H1 (cell line): ENCODE measurements at regions not wholly inside any gene's neighbourhood (a gene's known extent, or its start where the extent isn't known, plus 50 kb on each side); places are given as distances from the start of the nearest gene placed in this dataset.

Source experiments
- CTCF ChIA-PET: fragments of 300-600 bp; sonication (Branson Sonifier 250); formaldehyde crosslinking; loops from one replicate; lab custom pipeline; 2021; ENCODE audit not compliant: partially characterized antibody; lab: Charles Lee
- POLR2A ChIA-PET: fragments of 300-600 bp; sonication (Branson Sonifier 250); formaldehyde crosslinking; loops from one replicate; lab custom pipeline; 2021; ENCODE audit warnings: inconsistent platforms; ENCODE audit not compliant: partially characterized antibody; lab: Charles Lee
- DNase-seq, 2 experiments: peaks; one replicate each; pipeline versions ENCODE4 v3.0.0 to v3.0.0-alpha.2; 2010 to 2022; ENCODE audit warnings: low spot score in 2 of 2, low read depth in 1 of 2, mixed read lengths in 1 of 2
- FAIRE-seq: peaks from 2 replicates; lab custom pipeline; 2011; peaks lifted over from hg19 to GRCh38; lab: Jason Lieb, UNC
- H2AFZ ChIP-seq: 2 replicates; pipeline ENCODE4 v1.8.1; 2012; ENCODE audit warnings: low read length, inconsistent platforms
- H2AK5ac ChIP-seq: 2 replicates; pipeline ENCODE4 v1.6.1; 2013; ENCODE audit warnings: low read depth, low read length
- H2BK120ac ChIP-seq: replicated peaks from 2 replicates; pipeline ENCODE3; 2013; ENCODE audit warnings: low read depth, low read length, inconsistent platforms
- H2BK12ac ChIP-seq: 2 replicates; pipeline ENCODE4 v1.6.1; 2013; ENCODE audit warnings: low read depth, low read length
- H2BK15ac ChIP-seq: 2 replicates; pipeline ENCODE4 v1.6.1; 2013; ENCODE audit warnings: low read length
- H2BK20ac ChIP-seq: 2 replicates; pipeline ENCODE4 v1.6.1; 2013; ENCODE audit warnings: low read length
- H2BK5ac ChIP-seq: 2 replicates; pipeline ENCODE4 v1.6.1; 2013; ENCODE audit warnings: low read depth, low read length
- H3K14ac ChIP-seq: 2 replicates; pipeline ENCODE4 v1.6.1; 2013; ENCODE audit warnings: inconsistent platforms; ENCODE audit not compliant: insufficient read length
- H3K18ac ChIP-seq: 2 replicates; pipeline ENCODE4 v1.6.1; 2013; ENCODE audit warnings: low read length; ENCODE audit errors: extremely low read depth
- H3K23ac ChIP-seq: 2 replicates; pipeline ENCODE4 v1.6.1; 2013; ENCODE audit warnings: inconsistent platforms; ENCODE audit not compliant: insufficient read length
- H3K23me2 ChIP-seq: 2 replicates; pipeline ENCODE4 v1.6.1; 2013; ENCODE audit warnings: low read depth, low read length
- H3K27ac ChIP-seq: 2 replicates; pipeline ENCODE4 v1.6.1; 2011; ENCODE audit warnings: low read depth, low read length, inconsistent platforms
- H3K27me3 ChIP-seq, 4 experiments: replicated peaks in 1 of 4; 1 replicate in 1 of 4; 2 replicates in 3 of 4; pipeline versions ENCODE4 v1.6.1 to v1.8.1; 2011 to 2013; ENCODE audit warnings: low read length in 3 of 4, mild to moderate bottlenecking in 3 of 4, inconsistent platforms in 2 of 4, mixed read lengths in 2 of 4, moderate library complexity in 1 of 4; ENCODE audit not compliant: control insufficient read depth in 3 of 4, insufficient read depth in 3 of 4; ENCODE audit errors: extremely low read depth in 1 of 4
- H3K36me3 ChIP-seq, 4 experiments: 2 replicates each; pipeline versions ENCODE4 v1.6.1 to v1.8.1; 2011 to 2013; ENCODE audit warnings: mild to moderate bottlenecking in 4 of 4, low read length in 3 of 4, moderate library complexity in 2 of 4, control low read depth in 1 of 4, inconsistent platforms in 1 of 4; ENCODE audit not compliant: insufficient read depth in 4 of 4, control insufficient read depth in 2 of 4
- H3K4ac ChIP-seq: replicated peaks from 2 replicates; pipeline ENCODE3; 2013; ENCODE audit warnings: low read length, low read depth, mixed read lengths, inconsistent platforms; ENCODE audit not compliant: insufficient read length
- H3K4me1 ChIP-seq, 4 experiments: replicated peaks in 1 of 4; 1 replicate in 1 of 4; 2 replicates in 3 of 4; pipeline versions ENCODE4 v1.6.1 to v1.8.1; 2011 to 2013; ENCODE audit warnings: low read length in 3 of 4, inconsistent platforms in 2 of 4, mixed read lengths in 1 of 4; ENCODE audit not compliant: insufficient read depth in 4 of 4, control insufficient read depth in 3 of 4
- H3K4me2 ChIP-seq, 2 experiments: 2 replicates each; pipeline versions ENCODE4 v1.6.1 to v1.8.1; 2011 to 2013; ENCODE audit warnings: low read depth in 2 of 2, low read length in 2 of 2, control low read depth in 1 of 2, inconsistent platforms in 1 of 2, mild to moderate bottlenecking in 1 of 2; ENCODE audit not compliant: insufficient read depth in 1 of 2
- H3K4me3 ChIP-seq, 4 experiments: fragments of 200-600, 300-600 bp in 1 of 4; sonication (generic), shearing (Covaris generic), sonication (Bioruptor Twin) in 1 of 4; 2 replicates each; pipeline versions ENCODE4 v1.5.1 to v1.8.1; 2011 to 2016; ENCODE audit warnings: low read length in 4 of 4, low read depth in 3 of 4, control low read depth in 2 of 4, inconsistent platforms in 2 of 4, mild to moderate bottlenecking in 2 of 4, mixed read lengths in 1 of 4, moderate library complexity in 1 of 4; ENCODE audit not compliant: insufficient read depth in 2 of 4; ENCODE audit errors: extremely low read depth in 1 of 4
- H3K56ac ChIP-seq: replicated peaks from 2 replicates; pipeline ENCODE3; 2013; ENCODE audit warnings: low read depth, mild to moderate bottlenecking, mixed read lengths, low read length, inconsistent platforms; ENCODE audit not compliant: insufficient read length
- H3K79me1 ChIP-seq: 2 replicates; pipeline ENCODE4 v1.6.1; 2013; ENCODE audit warnings: low read depth, low read length, control low read depth
- H3K79me2 ChIP-seq, 2 experiments: 2 replicates each; pipeline versions ENCODE4 v1.6.1 to v1.8.1; 2012 to 2013; ENCODE audit warnings: low read length in 2 of 2, mild to moderate bottlenecking in 2 of 2, inconsistent platforms in 1 of 2; ENCODE audit not compliant: insufficient read depth in 2 of 2, control insufficient read depth in 1 of 2
- H3K9ac ChIP-seq, 4 experiments: replicated peaks in 1 of 4; 1 replicate in 1 of 4; 2 replicates in 3 of 4; pipeline versions ENCODE4 v1.6.1 to v1.8.1; 2011 to 2013; ENCODE audit warnings: low read depth in 3 of 4, low read length in 3 of 4, control low read depth in 2 of 4, mild to moderate bottlenecking in 2 of 4, moderate library complexity in 2 of 4, inconsistent platforms in 1 of 4; ENCODE audit errors: extremely low read depth in 1 of 4
- H3K9me3 ChIP-seq, 2 experiments: 2 replicates each; pipeline versions ENCODE4 v1.6.1 to v1.8.1; 2012 to 2013; ENCODE audit warnings: mild to moderate bottlenecking in 2 of 2, moderate library complexity in 2 of 2, control low read depth in 1 of 2, inconsistent platforms in 1 of 2, low read depth in 1 of 2, low read length in 1 of 2, mixed read lengths in 1 of 2; ENCODE audit not compliant: insufficient read depth in 2 of 2
- H4K20me1 ChIP-seq, 2 experiments: replicated peaks in 1 of 2; 2 replicates each; pipeline versions ENCODE3 to v1.8.1; 2011 to 2013; ENCODE audit warnings: inconsistent platforms in 2 of 2, low read length in 2 of 2, mild to moderate bottlenecking in 1 of 2; ENCODE audit not compliant: insufficient read depth in 2 of 2, control insufficient read depth in 1 of 2
- H4K5ac ChIP-seq: 2 replicates; pipeline ENCODE4 v1.6.1; 2013; ENCODE audit warnings: low read length, low read depth, mixed read lengths, inconsistent platforms; ENCODE audit not compliant: insufficient read length
- H4K8ac ChIP-seq: 2 replicates; pipeline ENCODE4 v1.8.0; 2013; ENCODE audit warnings: mild to moderate bottlenecking, moderate library complexity, low read length, inconsistent platforms; ENCODE audit not compliant: insufficient read depth; ENCODE audit errors: extremely low read depth
- H4K91ac ChIP-seq: replicated peaks from 2 replicates; pipeline ENCODE3; 2013; ENCODE audit warnings: low read length, mixed read lengths, inconsistent platforms; ENCODE audit not compliant: insufficient read length
- CBX8 ChIP-seq: fragments of 300-800, 300-1000 bp; sonication (generic); IDR thresholded peaks from 2 replicates; pipeline ENCODE4 v1.7.1; 2016; ENCODE audit warnings: low read depth, low read length, borderline replicate concordance
- EGR1 ChIP-seq: IDR thresholded peaks from 2 replicates; pipeline ENCODE4 v1.6.1; 2011; ENCODE audit warnings: low read depth, low read length, borderline replicate concordance
- EZH2 ChIP-seq: fragments of 200-600 bp; sonication (generic); IDR thresholded peaks from 2 replicates; pipeline ENCODE4 v1.7.1; 2012; ENCODE audit warnings: low read depth, mild to moderate bottlenecking, moderate library complexity, low read length, inconsistent platforms; ENCODE audit not compliant: severe bottlenecking
- GTF2F1 ChIP-seq: IDR thresholded peaks from 2 replicates; pipeline ENCODE4 v1.6.1; 2012; ENCODE audit warnings: low read depth, low read length, improper control_type of control experiment, borderline replicate concordance
- JUND ChIP-seq: IDR thresholded peaks from 2 replicates; pipeline ENCODE4 v1.6.1; 2011; ENCODE audit warnings: mild to moderate bottlenecking, improper control_type of control experiment, low read length
- NANOG ChIP-seq: IDR thresholded peaks from 2 replicates; pipeline ENCODE4 v1.6.1; 2011; ENCODE audit warnings: low read length, low read depth, mild to moderate bottlenecking, inconsistent platforms; ENCODE audit not compliant: insufficient read depth, poor library complexity, severe bottlenecking
- POLR2A ChIP-seq, 2 experiments: IDR thresholded peaks; 1 replicate in 1 of 2; 2 replicates in 1 of 2; pipeline ENCODE4 v1.6.1; 2011; ENCODE audit warnings: low read depth in 2 of 2, low read length in 2 of 2, mild to moderate bottlenecking in 2 of 2; ENCODE audit errors: control extremely low read depth in 1 of 2
- RAD21 ChIP-seq, 2 experiments: IDR thresholded peaks in 1 of 2; conservative IDR thresholded peaks in 1 of 2; 2 replicates each; pipeline ENCODE4 v1.6.1; 2011; ENCODE audit warnings: low read depth in 2 of 2, low read length in 2 of 2, improper control_type of control experiment in 1 of 2, inconsistent platforms in 1 of 2, mild to moderate bottlenecking in 1 of 2, moderate library complexity in 1 of 2
- SAP30 ChIP-seq: fragments of 300-600 bp; sonication (generic); IDR thresholded peaks from 2 replicates; pipeline ENCODE4 v1.7.1; 2012; ENCODE audit warnings: low read length, moderate library complexity, mild to moderate bottlenecking, inconsistent platforms; ENCODE audit not compliant: insufficient read depth, insufficient replicate concordance
- SRF ChIP-seq: IDR thresholded peaks from 2 replicates; pipeline ENCODE4 v1.6.1; 2011; ENCODE audit warnings: mild to moderate bottlenecking, low read depth, low read length, moderate library complexity
- TAF1 ChIP-seq: IDR thresholded peaks from 2 replicates; pipeline ENCODE4 v1.6.1; 2011; ENCODE audit warnings: mild to moderate bottlenecking, low read depth, low read length
- WGBS, 2 experiments: shearing (Covaris generic) in 1 of 2; methylation state at CpG; one replicate each; pipeline versions ENCODE4 v1.1.6 to v1.1.7; 2013 to 2015; ENCODE audit warnings: low lambda C conversion rate in 2 of 2, mixed read lengths in 2 of 2, inconsistent platforms in 1 of 2, low coverage in 1 of 2, missing lambda C conversion rate in 1 of 2; ENCODE audit not compliant: insufficient replicate concordance in 2 of 2, insufficient coverage in 1 of 2, insufficient read length in 1 of 2; ENCODE audit errors: extremely low coverage in 1 of 2, missing lambda C conversion rate in 1 of 2; 5-methylcytosine and 5-hydroxymethylcytosine counted together
- TF ChIP-seq, protein P1 (sequence below): IDR thresholded peaks from 2 replicates; pipeline ENCODE4 v1.6.1; 2011; ENCODE audit warnings: low read length, improper control_type of control experiment
- TF ChIP-seq, protein P2 (sequence below): IDR thresholded peaks from 2 replicates; pipeline ENCODE4 v1.6.1; 2012; ENCODE audit warnings: inconsistent platforms

DNA sequence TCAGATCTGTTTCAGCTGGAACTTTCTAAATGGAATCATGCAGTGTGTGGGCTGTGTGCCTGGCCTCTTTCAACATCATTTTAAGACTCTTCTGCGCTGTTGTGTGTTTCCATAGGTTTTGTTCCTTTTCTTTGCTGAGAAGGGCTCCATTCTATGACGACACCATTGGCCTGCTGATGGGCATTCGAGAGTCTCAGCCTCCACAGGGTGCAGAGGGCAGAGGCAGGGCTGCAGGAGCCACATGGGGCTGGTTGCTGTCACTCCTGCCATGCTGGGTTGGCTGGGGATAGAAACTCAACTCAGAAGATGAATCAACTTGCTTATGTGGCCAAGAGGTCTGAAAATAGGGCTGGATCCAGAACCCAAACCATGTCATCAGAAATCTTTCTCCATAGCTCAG, 68.5 kb upstream of the SLCO4A1 start:
- no peak overlapping the region for H3K4me2 ChIP-seq
- H3K18ac ChIP-seq = no peak overlapping the region
- no peak overlapping the region for H3K4ac ChIP-seq
- H3K79me1 ChIP-seq = no peaks in the 10 kb centered on the region
- no peaks in the 10 kb centered on the region for H3K27me3 ChIP-seq
- H2AFZ ChIP-seq = no peak overlapping the region
- no peaks in the 10 kb centered on the region for H3K23me2 ChIP-seq
- peaks cover 3 to 5% of the 10 kb centered on the region in 2 experiments; a peak in 1 of 4 replicates for H3K9me3 ChIP-seq
- H2BK12ac ChIP-seq = no peak overlapping the region
- H2BK15ac ChIP-seq = no peak overlapping the region
- FAIRE-seq (no peak), DNase-seq (no peak)
- peaks cover 0 to 12% (median 3%) of the 10 kb centered on the region in 4 experiments; a peak in 1 of 7 replicates for H3K4me1 ChIP-seq
- no peak overlapping the region for H2AK5ac ChIP-seq
- H3K4me3 ChIP-seq = no peak overlapping the region
- H3K56ac ChIP-seq = no peak overlapping the region
- H2BK20ac ChIP-seq = no peak overlapping the region
- WGBS, 2 experiments = 72% methylated on average over 3 of the region's 3 CpGs; no CpG with 5 or more reads in 1 of the 2 experiments
- no peak overlapping the region for H4K5ac ChIP-seq
- H3K14ac ChIP-seq = no peak overlapping the region
- no peak overlapping the region for H3K23ac ChIP-seq
- no peak overlapping the region for H3K27ac ChIP-seq
- no peak overlapping the region for H4K91ac ChIP-seq
- H3K79me2 ChIP-seq = no peaks in the 10 kb centered on the region
- ChIA-PET POLR2A (no interaction called here), CTCF (interaction anchor here (0.6 to 5.3 kb wide), 2 partner anchors 15 to 105 kb away, joined by 3 to 45 read pairs; no protein-coding TSS in a partner anchor)
- H4K20me1 ChIP-seq = peaks cover 1 to 4% of the 10 kb centered on the region in 2 experiments
- no peak overlapping the region for H4K8ac ChIP-seq
- no peak overlapping the region for H2BK120ac ChIP-seq
- no peak overlapping the region for H2BK5ac ChIP-seq
- H3K9ac ChIP-seq = no peak overlapping the region
- H3K36me3 ChIP-seq = no peaks in the 10 kb centered on the region
- TF ChIP-seq JUND (no peak), CBX8 (no peak), SAP30 (no peak), EGR1 (no peak), RAD21 (IDR thresholded peaks at IDR 0.05 in 1 of 2, conservative IDR thresholded peaks at IDR 0.05 in 1 of 2; ENCODE audit: low read depth in 2 of 2, low read length in 2 of 2) (no peak), GTF2F1 (no peak), TAF1 (no peak), EZH2 (no peak), NANOG (no peak), POLR2A (IDR thresholded peaks at IDR 0.05; ENCODE audit: control extremely low read depth in 1 of 2, low read depth in 2 of 2, low read length in 2 of 2) (no peak), SRF (no peak)
- TF ChIP-seq, protein P1, sequence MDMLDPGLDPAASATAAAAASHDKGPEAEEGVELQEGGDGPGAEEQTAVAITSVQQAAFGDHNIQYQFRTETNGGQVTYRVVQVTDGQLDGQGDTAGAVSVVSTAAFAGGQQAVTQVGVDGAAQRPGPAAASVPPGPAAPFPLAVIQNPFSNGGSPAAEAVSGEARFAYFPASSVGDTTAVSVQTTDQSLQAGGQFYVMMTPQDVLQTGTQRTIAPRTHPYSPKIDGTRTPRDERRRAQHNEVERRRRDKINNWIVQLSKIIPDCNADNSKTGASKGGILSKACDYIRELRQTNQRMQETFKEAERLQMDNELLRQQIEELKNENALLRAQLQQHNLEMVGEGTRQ = no peak
- TF ChIP-seq, protein P2, sequence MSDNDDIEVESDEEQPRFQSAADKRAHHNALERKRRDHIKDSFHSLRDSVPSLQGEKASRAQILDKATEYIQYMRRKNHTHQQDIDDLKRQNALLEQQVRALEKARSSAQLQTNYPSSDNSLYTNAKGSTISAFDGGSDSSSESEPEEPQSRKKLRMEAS = no peak
